Lung microvascular endothelial cell (primary cell): ENCODE measurements at regions not wholly inside any gene's neighbourhood (a gene's known extent, or its start where the extent isn't known, plus 50 kb on each side); places are given as distances from the start of the nearest gene placed in this dataset.
"Not testable (repeated sequence)": the region's sequence is repeated elsewhere in the genome, so short reads cannot be mapped to it uniquely, and the experiment has no call there.

Source experiments
- DNase-seq, 2 donors: peaks; one replicate each; pipeline versions ENCODE4 v3.0.0 to v3.0.0-alpha.2; 2010; ENCODE audit warnings: low read depth in 2 of 2

DNA sequence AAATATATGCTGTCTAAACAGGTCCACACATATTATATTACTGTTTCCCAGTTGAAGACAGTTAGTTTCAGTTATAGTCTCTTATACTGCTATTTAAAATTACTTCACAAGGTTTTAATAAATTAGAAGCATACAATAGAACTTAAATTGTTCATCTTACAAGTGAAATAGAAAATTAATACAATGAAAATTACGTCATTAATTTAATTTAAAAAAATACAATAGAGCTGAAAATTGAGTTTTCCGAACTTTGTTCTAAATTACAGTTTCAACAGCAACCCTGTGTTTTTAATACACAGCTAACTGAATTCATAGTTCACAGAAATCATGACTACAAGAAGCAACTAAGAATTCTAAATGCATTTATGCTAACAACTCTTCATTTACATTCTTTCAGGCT is 525.7 kb upstream of the FOXG1 start:
- no peak for DNase-seq

DNA sequence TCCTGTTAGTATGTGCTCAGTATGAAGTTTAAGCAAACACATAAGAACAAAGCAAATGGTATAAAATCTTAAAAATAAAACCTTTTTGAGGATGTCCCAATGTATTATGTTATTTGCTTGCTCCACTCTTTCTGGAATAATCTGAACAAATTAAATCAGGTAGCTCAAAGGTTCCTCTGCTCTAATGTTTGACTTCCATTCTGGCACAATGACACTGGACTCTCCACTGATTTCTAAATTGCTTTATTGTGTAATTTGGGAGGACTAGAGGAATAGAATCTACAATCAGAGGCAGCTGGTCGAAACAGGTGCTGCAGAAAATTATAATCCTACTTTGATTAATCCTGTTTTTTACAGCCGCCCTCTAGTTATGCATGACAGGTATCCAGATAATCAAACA is 523.7 kb upstream of the FOXG1 start:
- no peak for DNase-seq

DNA sequence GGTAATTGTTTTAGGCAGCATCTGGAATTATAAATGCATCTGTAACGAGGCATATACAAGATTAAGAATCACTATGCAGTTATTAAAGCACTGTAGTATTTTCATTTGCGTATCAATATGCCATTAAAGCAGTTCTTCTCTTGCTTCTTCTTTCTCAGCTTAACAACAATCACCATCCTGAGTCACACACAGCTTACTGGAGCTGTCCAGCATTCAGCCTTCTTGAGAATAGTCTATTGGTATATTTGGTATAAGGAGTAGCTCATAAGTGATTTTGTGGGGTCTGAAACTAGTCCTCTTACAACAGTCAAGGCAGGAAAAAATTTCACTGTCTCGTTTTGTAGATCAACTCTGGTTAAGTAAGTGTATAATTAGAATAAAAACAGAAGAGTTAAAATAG is 523.0 kb upstream of the FOXG1 start:
- peak in 1 of 2 donors; percentile 2 for DNase-seq

DNA sequence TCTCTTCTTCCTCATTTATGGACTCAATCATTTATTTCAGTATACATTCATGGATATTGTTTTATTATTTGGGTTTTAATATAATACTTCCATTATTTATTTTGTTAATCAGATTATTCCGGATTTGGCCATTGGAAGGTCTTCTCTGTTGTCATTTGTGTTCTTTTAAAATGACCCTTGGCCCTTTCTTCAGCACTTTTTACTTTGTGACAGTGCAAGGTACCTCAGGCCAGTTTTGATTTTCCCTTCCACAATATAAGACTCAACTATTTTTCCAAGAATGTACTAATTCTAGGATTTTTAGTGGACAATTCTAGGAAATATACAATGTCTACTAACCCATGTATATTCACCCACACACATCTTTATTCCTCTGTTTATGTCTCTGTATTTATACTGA is 521.4 kb upstream of the FOXG1 start:
- no peak for DNase-seq

DNA sequence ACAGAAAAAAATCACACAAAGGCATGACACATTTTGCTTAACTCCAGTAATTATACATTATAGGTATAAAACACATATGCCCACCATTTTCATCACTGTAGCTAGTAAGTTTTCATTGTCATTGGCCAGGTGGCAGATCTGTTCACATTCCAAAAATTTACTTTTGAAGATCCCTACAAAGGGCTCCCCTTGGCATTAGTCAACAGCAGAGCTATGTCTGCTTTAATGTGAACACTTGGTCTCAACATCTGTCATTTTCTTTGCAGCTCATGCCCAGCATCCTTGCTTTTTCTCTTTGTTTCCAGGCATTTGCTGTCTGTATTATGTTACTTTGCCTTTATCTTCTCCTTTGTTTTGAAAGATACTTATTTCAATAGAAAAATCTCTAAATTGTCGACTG is 519.1 kb upstream of the FOXG1 start:
- DNase-seq: no peak

DNA sequence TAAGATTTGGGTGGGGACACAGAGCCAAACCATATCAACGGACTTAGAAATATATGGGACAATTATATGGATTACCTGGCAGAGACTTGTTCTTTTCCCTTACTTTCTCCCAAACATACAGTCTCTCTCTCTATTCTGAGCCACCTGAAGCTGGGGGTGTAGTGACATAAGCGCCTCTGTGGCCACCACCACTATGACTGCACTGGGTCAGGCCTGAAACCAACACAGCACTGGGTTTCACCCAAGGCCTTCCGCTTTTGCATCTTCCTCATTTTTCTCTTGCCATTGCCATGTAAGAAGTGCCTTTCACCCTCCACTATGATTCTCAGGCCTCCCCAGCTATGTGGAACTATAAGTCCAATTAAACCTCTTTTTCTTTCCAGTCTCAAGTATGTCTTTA is 514.5 kb upstream of the FOXG1 start:
- not testable (repeated sequence) for DNase-seq

DNA sequence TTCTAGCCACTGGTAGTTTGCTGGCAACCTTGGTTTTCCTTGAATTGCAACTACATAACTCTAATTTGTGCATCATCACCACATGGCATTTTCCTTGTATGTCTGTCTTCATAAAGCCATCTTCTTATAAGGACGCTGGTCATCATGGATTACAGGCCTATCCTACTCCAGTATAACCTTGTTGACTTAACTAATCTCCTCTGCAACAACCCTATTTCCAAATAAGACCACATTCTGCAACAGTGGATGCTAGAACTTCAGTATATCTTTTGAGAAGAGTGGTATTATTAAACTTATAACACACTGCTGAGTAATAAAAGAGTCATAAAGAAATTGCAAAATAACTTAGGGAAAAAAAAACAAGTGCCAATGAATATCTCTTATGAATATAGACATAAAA is 511.8 kb upstream of the FOXG1 start:
- no peak for DNase-seq

DNA sequence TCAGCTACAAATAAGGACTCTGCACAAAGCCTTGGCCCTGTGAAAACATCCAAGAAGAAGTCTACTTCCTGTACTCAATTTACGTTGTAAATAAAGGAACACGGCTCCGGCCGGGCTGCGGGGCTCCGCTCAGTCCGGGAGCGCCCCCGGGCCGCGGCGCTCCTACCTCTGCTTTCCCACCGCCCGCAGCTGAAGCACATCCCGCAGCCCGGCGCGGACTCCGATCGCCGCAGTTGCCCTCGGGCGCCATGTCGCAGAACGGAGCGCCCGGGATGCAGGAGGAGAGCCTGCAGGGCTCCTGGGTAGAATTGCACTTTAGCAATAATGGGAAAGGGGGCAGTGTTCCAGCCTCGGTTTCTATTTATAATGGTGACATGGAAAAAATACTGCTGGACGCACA is 502.3 kb upstream of the FOXG1 start:
- DNase-seq: no peak

DNA sequence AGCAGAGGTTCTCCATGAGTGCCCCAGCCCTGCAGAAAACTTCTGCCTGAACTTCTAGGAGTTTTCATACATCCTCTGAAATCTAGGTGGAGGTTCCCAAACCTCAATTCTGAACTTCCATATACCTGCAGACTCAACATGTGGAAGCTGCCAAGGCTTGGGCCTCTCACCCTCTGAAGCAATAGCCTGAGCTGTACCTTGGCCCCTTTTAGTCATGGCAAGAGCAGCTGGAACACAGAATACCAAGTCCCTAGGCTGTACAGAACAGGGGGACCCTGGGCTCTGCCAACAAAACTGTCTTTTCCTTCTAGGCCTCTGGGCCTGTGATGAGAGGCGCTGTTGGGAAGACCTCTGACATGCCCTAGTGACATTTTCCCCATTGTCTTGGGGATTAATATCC is 494.3 kb upstream of the FOXG1 start:
- DNase-seq: no peak

DNA sequence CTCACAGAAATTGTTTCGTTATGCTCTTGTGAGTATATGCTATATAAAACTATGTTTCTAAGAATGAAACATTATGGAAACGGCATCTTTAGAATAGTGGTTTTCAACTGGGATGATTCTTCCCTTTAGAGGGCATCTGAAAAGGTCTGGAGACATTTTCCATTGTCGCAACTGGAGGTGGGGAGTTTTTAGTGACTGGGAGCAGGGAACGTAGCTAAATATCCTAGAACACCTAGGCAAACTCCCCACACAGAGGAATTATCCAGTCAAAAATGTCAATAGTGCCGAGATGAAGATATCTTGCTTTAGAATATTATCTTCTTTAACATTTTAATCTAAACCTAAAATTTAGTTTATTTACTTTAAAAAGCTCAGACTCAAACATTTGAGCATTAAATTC is 486.1 kb upstream of the FOXG1 start:
- DNase-seq: no peak

DNA sequence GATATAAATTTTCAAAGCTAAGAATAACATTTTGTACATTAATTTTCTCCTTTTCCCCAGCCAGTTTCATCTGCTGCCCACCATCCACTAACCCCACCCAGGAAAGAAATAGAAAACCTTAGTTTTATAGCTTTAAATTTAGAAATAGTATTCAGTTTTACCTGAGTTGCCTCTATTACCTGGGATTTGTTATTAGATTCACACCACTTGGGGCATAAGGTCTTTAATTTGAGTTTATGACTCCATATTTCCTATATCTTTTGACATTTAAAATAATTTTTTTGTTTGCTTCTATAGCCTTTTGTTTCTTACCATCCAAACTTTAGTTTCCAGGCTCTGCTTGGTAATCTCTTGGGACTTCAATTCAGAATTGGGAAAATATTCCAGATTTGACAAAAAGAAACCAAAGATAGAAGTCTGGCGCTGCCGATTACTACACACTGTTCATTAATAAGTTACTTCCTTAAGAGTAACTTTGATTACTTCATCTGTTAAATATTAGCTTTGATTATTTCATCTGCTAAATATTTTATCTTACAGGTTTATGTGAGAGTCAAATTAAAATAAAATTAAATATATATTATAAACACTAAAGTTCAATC is 485.5 kb upstream of the FOXG1 start:
- DNase-seq: no peak

DNA sequence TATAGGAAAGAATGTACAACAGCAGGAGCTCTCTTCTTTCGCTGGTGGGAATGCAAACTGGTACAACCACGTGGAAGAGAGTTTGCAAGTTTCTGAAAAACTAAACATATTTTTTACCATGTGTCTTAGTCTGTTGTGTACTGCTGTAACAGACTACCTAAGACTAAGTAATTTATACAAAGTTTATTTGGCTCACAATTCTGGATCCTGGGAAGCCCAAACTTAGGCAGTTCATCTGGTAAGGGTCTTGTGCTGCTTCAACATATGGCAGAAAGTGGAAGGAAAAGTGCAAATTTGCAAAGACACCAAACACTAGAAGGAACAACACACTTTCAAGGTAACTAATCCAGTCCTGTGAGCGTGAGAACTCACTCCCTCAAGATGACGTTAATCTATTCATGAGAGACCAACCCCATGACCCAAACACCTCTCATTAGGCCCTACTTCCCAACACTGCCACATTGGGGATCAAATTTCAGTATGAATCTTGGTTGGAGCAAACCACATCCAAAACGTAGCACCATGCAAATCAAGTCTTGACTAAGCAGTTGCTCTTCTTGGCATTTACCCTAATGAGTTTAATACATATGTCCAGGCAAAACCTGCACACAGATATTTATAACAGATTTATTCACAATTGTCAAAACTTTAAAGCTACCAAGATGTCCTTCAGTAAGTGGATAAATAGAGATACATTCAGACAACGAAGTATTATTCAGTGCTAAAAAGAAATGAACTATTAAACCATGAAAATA is 481.9 kb upstream of the FOXG1 start:
- no peak for DNase-seq

DNA sequence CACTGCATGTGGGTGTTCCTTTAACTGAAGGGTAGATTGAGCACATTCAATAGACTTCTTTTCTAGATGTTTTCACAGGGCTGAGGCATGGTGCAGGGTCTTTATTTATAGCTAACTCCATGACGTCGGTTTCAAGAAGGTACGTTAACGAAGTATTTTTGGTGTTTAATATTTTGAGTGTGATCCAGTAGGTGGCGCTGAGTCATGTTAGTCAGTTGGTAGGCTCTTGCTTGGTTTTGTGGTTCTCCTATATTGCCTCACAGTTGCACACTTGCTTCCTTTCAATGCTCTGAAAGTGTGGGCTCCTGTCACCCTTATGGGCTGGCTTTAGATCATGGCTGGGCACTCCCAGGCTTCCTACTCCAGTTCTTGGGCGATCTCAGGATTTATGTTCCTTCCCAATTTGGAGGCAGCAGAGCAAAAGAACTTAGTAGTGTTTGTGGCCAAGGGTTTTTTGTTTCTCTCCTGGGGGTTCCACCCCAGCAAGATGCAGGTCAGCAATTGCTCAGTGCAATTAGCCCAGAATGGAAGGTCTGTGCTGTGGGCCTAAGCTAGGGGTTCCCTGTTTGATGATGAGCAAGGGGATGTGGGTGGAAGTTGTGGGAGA is 471.6 kb upstream of the FOXG1 start:
- DNase-seq: peak in 1 of 2 donors; percentile 53

DNA sequence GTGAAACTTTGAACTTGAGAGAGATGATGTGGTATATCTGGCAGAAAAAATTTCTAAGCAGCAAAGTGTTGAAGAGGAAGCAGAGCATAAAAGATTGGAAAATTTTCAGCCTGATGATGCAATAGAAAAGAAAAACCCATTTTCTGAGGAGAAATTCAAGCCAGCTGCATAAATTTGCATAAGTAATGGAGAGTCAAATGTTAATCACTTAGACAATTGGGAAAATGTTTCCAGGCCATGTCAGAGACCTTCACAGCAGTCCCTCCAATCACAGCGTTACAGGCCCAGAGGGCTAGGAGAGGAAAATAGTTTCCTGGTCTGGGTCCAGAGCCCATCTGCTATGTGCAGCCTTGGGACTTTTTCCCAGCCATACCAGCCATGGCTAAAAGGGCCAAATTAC is 469.0 kb upstream of the FOXG1 start:
- no peak for DNase-seq

DNA sequence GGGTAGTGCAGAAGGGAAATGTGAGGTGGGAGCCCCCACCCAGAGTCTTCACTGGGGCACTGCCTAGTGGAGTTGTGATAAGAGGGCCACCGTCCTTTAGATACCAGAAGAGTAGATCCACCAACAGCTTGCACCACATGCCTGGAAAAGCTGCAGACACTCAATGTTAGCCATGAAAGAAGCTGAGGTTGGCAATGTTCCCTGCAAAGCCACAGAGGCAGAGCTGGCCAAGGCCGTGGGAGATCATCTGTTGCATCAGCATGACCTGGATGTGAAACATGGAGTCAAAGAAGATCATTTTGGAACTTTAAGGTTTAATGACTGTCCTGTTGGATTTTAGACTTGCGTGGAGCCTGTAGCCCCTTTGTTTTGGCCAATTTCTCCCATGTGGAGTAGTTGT is 468.4 kb upstream of the FOXG1 start:
- DNase-seq: no peak

DNA sequence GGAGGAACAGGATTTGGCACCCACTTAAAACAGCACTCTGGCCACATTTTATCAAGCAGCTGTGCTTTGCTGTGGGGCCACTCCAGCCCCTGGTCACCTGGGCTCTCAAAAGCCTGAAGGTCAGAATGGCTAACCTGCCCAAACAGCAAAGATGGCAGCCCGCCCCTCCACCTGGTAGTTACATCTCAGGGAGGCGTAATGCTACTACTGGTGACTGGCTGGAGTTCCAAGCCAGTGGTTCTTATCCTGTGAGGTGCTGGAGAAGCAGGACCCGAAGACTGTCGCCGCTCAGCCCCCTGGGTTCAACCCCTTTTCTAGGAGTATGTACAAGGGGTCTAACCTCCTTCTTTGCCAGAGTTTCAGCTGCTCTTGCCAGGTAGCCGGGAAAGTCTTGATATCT is 467.4 kb upstream of the FOXG1 start:
- no peak for DNase-seq

DNA sequence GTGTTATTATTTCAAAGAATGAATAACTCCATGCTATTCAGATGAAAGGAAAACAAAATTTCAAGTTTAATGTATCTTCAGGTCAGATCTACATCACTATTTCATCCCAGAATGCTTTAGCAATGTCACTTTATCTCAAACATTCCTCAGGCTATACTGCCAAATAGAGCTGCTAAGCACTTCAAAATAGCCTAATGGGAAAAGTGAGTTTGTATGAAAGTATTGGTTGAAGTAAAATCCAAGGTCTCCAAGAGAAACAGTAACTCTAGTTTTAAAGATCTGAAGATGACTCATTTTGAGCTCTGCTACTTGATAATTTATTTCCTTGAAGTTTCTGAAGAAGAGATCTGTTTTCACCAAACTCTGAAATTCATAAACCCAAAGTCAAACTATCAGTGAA is 466.2 kb upstream of the FOXG1 start:
- no peak for DNase-seq

DNA sequence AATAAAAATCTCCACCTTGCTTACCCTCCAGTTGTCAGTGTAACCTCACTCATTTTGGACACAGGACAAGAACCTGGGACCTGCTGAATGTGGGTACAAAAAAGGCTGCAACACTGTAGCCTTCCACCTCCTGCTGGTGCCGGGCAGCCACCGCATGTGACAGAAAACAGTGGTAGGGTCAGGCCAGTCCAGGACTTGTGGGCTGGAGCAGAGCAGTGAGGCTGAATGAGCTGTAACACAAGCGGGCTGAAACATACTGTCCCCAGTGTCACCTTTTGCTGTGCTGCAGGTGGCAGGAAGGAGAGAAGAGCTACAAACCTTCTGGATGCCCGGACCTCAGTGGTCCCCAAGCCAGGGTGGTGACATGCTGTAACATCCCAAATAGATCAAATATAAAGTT is 465.4 kb upstream of the FOXG1 start:
- no peak for DNase-seq

DNA sequence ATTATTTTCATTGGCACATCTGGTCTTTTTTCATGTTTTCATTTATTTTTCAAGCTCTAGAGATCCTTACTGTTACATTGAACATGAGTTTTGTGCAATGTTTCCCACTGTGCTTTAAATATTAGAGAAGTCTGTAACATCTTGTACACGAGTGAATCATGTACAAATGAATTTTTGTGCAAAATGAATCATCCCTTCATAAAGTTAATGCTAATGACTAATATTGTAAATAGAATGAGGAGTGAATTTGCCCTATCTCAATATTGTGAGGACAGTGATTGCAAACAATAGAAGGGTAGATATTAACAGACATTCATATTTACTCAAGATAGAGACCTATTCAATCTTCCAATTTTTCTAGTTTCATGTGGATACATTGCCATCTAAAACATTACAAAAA is 463.3 kb upstream of the FOXG1 start:
- DNase-seq: no peak

DNA sequence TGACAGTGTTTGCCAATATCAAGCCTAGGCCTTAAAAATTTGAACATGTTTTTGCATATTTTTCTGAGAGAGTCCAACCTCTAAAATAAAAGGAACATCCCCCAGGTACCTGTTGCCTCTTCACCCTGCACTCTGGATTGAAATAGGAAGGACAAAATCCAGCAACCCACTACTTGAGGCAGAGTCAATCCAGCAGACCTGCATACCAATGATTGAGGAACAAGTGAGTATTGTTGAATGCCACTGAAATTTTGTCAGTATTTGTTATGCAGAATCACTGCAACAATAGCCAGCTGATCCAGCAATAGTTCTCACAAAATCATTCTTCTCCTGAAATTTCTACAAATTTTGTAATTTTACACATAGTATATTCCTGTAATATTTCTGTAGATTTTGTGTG is 460.6 kb upstream of the FOXG1 start:
- no peak for DNase-seq

DNA sequence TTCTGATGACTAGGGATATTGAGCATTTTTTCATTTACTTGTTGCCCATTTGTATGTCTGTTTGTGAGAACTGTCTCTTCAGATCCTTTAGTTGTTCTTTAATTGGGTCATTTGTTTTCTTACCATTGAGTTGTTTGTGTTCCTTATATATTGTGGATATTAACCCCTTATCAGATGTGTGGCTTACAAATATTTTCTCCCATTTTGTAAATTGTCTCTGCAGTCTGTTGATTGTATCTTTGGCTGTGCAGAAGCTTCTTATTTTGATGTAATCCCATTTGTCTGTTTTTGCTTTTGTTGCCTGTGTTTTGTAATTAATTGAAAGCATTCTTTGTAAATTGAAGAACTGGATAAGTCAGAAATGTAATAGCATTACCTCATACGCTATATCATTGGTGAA is 459.1 kb upstream of the FOXG1 start:
- DNase-seq: no peak

DNA sequence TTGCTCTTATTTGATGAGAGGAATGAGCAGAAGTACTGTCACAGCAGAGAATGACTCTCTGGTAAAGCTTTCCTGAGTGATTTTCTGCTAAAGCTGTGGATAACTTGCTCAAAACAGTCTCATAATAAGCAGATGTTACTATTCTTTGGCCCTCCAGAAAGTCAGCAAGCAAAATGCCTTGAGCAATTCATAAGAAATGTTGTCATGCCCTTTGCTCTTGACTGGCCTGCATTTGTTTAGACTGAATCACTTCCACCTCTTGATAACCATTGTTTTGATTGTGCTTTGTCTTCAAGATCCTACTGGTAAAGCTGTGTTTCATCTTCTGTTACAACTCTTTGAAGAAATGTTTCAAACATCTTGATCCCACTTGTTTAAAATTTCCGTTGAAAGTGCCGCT is 457.9 kb upstream of the FOXG1 start:
- peak in 1 of 2 donors; percentile 83 for DNase-seq
